ENCODE measurements at regions not wholly inside any gene's neighbourhood (a gene's known extent, or its start where the extent isn't known, plus 50 kb on each side); places are given as distances from the start of the nearest gene placed in this dataset.
"Not testable (repeated sequence)": the region's sequence is repeated elsewhere in the genome, so short reads cannot be mapped to it uniquely, and the experiment has no call there.

DNA sequence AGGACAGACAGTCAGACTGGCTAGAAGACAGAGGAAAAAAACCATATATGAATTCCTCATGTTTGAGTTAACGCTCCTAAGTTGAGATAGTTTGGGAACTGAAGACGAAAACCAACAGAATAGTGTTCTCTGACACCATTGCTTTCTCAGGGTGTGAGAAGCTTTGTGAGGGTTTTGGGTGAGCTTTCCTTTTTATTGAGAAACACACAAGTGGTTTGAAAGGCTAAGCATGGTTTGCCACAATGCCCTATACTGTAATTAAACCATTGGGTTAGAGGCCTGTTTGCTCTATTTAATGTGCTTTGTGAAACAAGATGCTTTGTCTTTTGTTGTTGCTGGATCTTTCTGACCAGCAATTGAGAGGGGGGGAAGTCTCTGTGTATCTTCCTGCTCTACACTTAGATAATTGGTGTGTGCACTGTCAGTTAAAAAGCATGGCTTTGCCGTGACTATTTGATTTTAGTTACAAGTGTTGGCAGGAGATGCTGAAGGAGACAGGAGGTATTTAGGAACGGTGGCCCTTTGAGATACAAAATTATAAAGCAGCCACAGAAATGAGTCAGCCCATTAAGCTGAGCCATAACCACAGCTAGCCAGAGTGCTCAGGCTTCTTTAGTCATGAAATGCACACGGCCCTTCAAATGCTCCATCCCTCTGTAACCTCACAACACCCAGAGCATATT is 273.0 kb upstream of the PREP start:
- H3K4me1 Mint-ChIP-seq (ENCODE audit: low read depth), result no peaks in the 10 kb centered on the region
- H3K27ac Mint-ChIP-seq, result no peak overlapping the region
- no peaks in the 10 kb centered on the region for H3K36me3 Mint-ChIP-seq (ENCODE audit: low read depth)
- DNase-seq, result no peak
- no peak overlapping the region for H3K4me3 Mint-ChIP-seq
- CTCF ChIA-PET, result no interaction called here
- intact Hi-C loops (cut with micrococcal nuclease), result no loop called here
- H3K27me3 Mint-ChIP-seq (ENCODE audit: low read depth), result no peaks in the 10 kb centered on the region
- peaks cover 2% of the 10 kb centered on the region for H3K9me3 Mint-ChIP-seq

DNA sequence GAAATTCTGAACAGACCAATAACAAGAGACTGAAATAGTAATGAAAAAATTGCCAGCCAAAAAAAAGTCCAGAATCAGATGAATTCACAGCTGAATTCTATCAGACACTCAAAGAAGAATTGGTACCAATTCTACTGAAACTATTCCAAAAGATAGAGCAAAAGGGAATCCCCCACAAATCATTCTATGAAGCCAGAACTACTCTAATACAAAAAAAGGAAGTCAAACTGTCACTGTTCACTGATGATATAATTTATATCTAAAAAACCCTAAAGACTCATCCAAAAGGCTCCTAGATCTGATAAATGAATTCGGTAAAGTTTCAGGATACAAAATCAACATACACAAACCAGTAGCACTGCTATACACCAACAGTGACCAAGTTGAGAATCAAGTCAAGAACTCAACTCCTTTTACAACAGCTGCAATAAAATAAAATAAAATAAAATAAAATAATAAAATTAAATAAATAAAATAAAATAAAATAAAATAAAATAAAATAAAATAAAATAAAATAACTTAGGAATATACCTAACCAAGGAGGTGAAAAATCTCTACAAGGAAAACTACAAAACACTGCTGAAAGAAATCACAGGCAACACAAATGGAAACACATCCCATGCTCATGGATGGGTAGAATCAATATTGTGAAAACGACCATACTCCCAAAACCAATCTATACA is 270.1 kb upstream of the PREP start:
- intact Hi-C loops (cut with micrococcal nuclease), result not testable (repeated sequence)

DNA sequence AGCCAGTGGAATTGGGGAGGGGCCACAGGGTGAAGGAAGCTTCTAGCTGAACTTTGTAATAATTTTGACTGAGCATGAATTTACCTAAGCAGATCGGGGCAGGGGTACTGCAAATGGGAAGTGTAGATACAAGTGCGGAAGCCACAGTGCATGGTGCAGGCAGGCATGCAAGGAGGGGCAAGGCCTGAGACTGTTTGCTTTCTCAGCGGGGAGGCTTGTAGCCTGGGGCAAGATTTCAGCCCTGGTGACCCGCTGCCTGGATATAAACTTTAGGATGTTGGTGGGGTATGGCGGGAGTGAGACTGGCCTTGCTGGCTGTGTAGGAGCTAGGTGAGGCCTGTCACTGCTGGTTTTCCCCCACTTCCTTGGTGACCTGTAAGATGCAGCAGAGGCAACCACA is 266.4 kb upstream of the PREP start:
- CTCF ChIA-PET, result no interaction called here
- intact Hi-C loops (cut with micrococcal nuclease), result no loop called here

More for the DNA sequence above, 270.1 kb upstream of the PREP start:
- DNase-seq; H3K4me3 Mint-ChIP-seq; H3K36me3 Mint-ChIP-seq (ENCODE audit: low read depth); H3K27ac Mint-ChIP-seq; H3K4me1 Mint-ChIP-seq (ENCODE audit: low read depth); H3K9me3 Mint-ChIP-seq; H3K27me3 Mint-ChIP-seq (ENCODE audit: low read depth): not testable (repeated sequence)
- CTCF ChIA-PET, result interaction anchor here (0.7 kb wide), 1 partner anchor 205 kb away, joined by 3 read pairs; no protein-coding TSS in a partner anchor

DNA sequence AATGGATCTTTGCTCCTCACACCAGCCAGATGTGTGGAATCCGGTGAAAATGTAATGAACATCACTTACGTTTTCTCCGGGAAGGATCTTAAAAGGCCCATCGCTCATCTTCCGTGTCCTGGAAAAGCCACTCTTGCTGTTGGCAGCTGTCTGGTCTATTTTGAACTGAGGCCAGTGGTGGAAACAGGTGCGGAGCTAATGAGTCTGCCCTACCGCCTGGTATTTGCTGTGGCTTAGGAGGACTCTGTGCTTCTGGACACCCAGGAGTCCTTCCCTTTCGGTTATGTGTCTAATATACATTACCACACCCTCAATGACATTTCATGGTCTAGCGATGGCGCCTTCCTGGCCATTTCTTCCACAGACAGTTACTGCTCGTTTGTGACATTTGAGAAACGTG is 264.2 kb upstream of the PREP start:
- DNase-seq, result no peak
- intact Hi-C loops (cut with micrococcal nuclease), result no loop called here
- peaks cover 1% of the 10 kb centered on the region for H3K9me3 Mint-ChIP-seq
- no peaks in the 10 kb centered on the region for H3K4me1 Mint-ChIP-seq (ENCODE audit: low read depth)
- no peak overlapping the region for H3K4me3 Mint-ChIP-seq
- CTCF ChIA-PET, result no interaction called here
- H3K27me3 Mint-ChIP-seq (ENCODE audit: low read depth), result peaks cover 16% of the 10 kb centered on the region
- no peak overlapping the region for H3K27ac Mint-ChIP-seq
- H3K36me3 Mint-ChIP-seq (ENCODE audit: low read depth), result no peaks in the 10 kb centered on the region

More for the DNA sequence above, 266.4 kb upstream of the PREP start:
- H3K4me3 Mint-ChIP-seq, result no peak overlapping the region
- H3K4me1 Mint-ChIP-seq (ENCODE audit: low read depth), result no peaks in the 10 kb centered on the region
- DNase-seq, result no peak
- H3K9me3 Mint-ChIP-seq, result peaks cover 1% of the 10 kb centered on the region
- no peak overlapping the region for H3K27ac Mint-ChIP-seq
- no peaks in the 10 kb centered on the region for H3K36me3 Mint-ChIP-seq (ENCODE audit: low read depth)
- peaks cover 11% of the 10 kb centered on the region for H3K27me3 Mint-ChIP-seq (ENCODE audit: low read depth)

DNA sequence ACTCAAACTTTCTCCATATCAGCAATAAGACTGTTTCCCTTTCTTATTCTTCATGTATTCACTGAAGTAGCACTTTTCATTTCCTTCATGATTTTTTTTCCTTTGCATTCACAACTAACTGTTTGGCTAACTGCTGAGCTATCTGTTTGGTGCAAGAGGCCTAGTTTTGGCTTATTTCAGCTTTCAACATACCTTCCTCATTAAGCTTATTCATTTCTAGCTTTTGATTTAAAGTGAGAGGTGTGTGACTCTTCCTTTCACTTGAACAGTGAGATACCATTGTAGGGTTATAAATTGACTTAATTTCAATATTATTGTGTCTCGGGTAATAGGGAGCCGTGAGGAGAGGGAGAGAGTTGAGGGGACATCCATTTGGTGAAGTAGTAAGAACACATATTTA is 262.0 kb upstream of the PREP start:
- Mint-ChIP-seq H3K36me3 (ENCODE audit: low read depth) (no peaks in the 10 kb centered on the region), H3K9me3 (no peaks in the 10 kb centered on the region), H3K27me3 (ENCODE audit: low read depth) (peaks cover 21% of the 10 kb centered on the region), H3K4me1 (ENCODE audit: low read depth) (no peaks in the 10 kb centered on the region), H3K27ac (no peak overlapping the region), H3K4me3 (no peak overlapping the region)
- CTCF ChIA-PET, result no interaction called here
- DNase-seq, result no peak
- intact Hi-C loops (cut with micrococcal nuclease), result no loop called here

DNA sequence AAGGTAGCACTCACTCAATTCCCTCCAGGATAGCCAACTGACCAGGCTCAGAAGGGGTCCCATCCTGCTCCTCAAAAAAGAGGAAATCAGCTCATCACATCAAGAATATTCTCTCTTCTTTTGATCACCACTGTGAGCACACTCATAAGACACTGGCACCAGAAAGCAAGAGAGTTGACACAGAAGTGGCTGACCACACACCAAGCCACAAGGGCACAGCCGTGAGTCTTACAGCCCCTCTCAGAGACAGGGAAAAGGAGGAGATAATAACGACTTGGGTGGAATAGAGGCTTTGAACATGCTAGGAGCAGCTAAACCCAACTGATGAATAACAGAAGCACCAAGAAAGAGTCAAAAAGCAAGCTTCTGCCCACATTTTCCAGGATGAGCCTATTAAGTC is 249.1 kb upstream of the PREP start:
- CTCF ChIA-PET, result no interaction called here
- Mint-ChIP-seq H3K36me3 (ENCODE audit: low read depth) (no peaks in the 10 kb centered on the region), H3K27ac (no peak overlapping the region), H3K4me1 (ENCODE audit: low read depth) (peaks cover 48% of the 10 kb centered on the region), H3K27me3 (ENCODE audit: low read depth) (peaks cover 12% of the 10 kb centered on the region), H3K9me3 (no peaks in the 10 kb centered on the region), H3K4me3 (no peak overlapping the region)
- no peak for DNase-seq
- intact Hi-C loops (cut with micrococcal nuclease), result no loop called here

DNA sequence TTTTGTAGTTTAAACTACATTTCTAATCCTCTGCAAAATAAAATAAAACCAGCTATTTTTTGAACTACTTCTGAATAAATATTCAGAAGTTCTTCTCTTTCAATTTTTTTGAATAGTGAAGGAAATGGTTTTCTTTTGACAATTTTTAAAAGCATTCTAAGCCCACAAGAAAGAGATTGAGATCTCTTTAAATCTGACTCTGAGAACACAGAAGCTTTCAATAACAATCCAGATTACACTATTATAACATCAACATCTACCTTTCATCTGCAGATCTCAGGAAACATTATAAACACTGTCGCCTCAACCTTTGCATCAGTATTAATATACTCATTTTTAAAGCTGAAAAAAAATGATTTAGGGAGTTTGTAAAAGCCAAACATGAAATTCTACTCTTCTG is 247.5 kb upstream of the PREP start:
- H3K27ac Mint-ChIP-seq, result no peak overlapping the region
- H3K9me3 Mint-ChIP-seq, result no peaks in the 10 kb centered on the region
- H3K4me3 Mint-ChIP-seq, result no peak overlapping the region
- CTCF ChIA-PET, result interaction anchor here (0.6 kb wide), 1 partner anchor 201 kb away, joined by 3 read pairs; no protein-coding TSS in a partner anchor
- H3K27me3 Mint-ChIP-seq (ENCODE audit: low read depth), result peaks cover 13% of the 10 kb centered on the region
- no peak for DNase-seq
- H3K4me1 Mint-ChIP-seq (ENCODE audit: low read depth), result peaks cover 60% of the 10 kb centered on the region
- H3K36me3 Mint-ChIP-seq (ENCODE audit: low read depth), result no peaks in the 10 kb centered on the region
- intact Hi-C loops (cut with micrococcal nuclease), result no loop called here

DNA sequence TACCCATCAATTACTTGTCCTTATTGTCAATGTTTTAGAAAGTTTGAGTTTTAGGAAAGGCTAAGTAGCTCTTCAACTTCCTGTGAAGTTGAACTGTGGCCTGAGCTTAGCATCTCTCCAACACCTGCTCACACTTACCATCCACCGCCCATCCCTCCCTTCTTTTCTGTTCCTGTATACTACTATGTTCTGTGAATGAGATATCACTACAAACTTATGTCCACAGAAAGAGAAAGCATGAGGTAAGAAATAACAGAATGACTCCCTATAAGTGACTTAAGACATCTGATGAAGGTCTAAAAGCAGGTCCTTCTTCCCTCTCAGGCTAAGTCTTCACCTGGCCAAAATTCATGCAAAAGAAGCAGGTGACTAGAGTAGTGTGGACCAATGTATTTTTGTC is 246.3 kb upstream of the PREP start:
- CTCF ChIA-PET, result no interaction called here
- intact Hi-C loops (cut with micrococcal nuclease), result loop anchor here (5.0 to 10.0 kb wide), 3 partner anchors 163 to 576 kb away; no protein-coding TSS in a partner anchor
- peaks cover 16% of the 10 kb centered on the region for H3K27me3 Mint-ChIP-seq (ENCODE audit: low read depth)

DNA sequence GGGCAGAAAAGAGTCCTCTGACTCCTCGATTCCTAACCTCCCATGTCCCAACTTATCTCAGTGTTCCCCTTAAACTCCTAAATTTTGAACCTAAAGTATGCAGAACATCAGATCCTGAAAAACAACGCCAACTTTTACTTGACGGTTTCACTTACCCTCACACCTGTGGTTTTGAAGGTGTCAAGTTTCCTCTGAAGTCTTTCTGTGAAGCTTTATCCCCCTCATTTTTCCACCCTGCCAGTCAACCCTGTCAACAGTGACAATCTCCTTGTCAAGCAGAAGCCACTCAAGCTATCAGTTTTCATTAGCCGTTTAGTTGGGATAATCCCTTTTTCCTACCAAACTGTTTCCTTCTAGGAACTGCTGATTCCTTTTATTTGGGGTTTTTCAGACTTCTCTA is 245.4 kb upstream of the PREP start:
- peaks cover 59% of the 10 kb centered on the region for H3K4me1 Mint-ChIP-seq (ENCODE audit: low read depth)

More for the DNA sequence above, 246.3 kb upstream of the PREP start:
- Mint-ChIP-seq H3K36me3 (ENCODE audit: low read depth) (no peaks in the 10 kb centered on the region), H3K4me3 (no peak overlapping the region), H3K27ac (no peak overlapping the region), H3K4me1 (ENCODE audit: low read depth) (peaks cover 62% of the 10 kb centered on the region), H3K9me3 (no peaks in the 10 kb centered on the region)
- DNase-seq, result no peak

DNA sequence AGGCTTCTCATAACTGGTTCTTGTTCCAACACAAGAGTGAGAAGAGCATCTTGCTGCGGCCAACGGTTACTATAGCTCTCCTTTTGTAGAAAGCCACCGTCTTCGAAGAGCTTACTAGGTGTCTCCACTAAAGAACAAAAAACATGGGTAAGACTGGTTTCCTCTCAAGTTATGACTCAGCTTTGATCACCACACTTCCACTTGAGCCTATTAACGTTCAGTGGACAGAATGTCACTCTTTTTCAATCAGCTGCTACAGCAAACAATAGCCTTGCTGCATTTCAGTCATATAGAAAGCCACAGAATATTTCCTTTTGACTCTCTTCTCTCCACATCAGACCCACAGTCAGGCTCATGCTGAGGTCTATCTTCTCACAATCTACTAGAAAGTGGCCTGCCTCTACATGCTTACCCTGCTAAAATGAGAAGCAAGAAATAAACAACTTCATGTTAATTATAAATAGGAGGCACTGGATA is 243.5 kb upstream of the PREP start:
- Mint-ChIP-seq H3K27ac (no peak overlapping the region), H3K9me3 (no peaks in the 10 kb centered on the region), H3K4me1 (ENCODE audit: low read depth) (peaks cover 46% of the 10 kb centered on the region), H3K36me3 (ENCODE audit: low read depth) (no peaks in the 10 kb centered on the region), H3K27me3 (ENCODE audit: low read depth) (peaks cover 20% of the 10 kb centered on the region), H3K4me3 (no peak overlapping the region)
- DNase-seq, result peak; percentile 35
- intact Hi-C loops (cut with micrococcal nuclease), result loop anchor here (1.0 to 10.0 kb wide), 8 partner anchors 136 to 578 kb away; no protein-coding TSS in a partner anchor
- CTCF ChIA-PET, result no interaction called here

More for the DNA sequence above, 245.4 kb upstream of the PREP start:
- intact Hi-C loops (cut with micrococcal nuclease), result loop anchor here (5.0 to 10.0 kb wide), 3 partner anchors 164 to 577 kb away; no protein-coding TSS in a partner anchor
- CTCF ChIA-PET, result no interaction called here
- H3K9me3 Mint-ChIP-seq, result no peaks in the 10 kb centered on the region
- H3K4me3 Mint-ChIP-seq, result no peak overlapping the region
- no peaks in the 10 kb centered on the region for H3K36me3 Mint-ChIP-seq (ENCODE audit: low read depth)
- peaks cover 17% of the 10 kb centered on the region for H3K27me3 Mint-ChIP-seq (ENCODE audit: low read depth)
- DNase-seq, result peak; percentile 24
- no peak overlapping the region for H3K27ac Mint-ChIP-seq

DNA sequence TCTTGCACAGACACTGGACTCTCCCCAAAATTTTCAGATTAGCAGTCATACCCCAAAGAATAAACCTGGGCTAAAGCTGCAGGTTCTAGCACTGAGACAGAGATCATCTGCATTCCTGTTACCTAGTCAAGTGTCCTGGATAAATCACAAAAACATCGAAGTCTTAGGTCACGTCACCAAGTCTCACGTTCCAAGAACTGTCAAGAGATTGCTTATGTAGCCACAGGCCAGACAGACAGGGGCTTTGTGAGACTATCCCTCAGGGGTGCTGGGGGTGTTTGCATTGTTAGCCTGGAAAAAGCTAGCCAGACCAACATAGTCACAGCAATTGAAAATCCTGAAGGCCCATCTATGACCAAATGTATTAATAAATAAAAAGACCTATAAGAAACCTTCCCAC is 243.1 kb upstream of the PREP start:
- no peak for DNase-seq
- Mint-ChIP-seq H3K9me3 (no peaks in the 10 kb centered on the region), H3K27me3 (ENCODE audit: low read depth) (peaks cover 20% of the 10 kb centered on the region), H3K4me1 (ENCODE audit: low read depth) (peaks cover 43% of the 10 kb centered on the region), H3K4me3 (no peak overlapping the region), H3K27ac (no peak overlapping the region), H3K36me3 (ENCODE audit: low read depth) (no peaks in the 10 kb centered on the region)
- intact Hi-C loops (cut with micrococcal nuclease), result loop anchor here (1.0 to 10.0 kb wide), 8 partner anchors 136 to 579 kb away; no protein-coding TSS in a partner anchor
- CTCF ChIA-PET, result no interaction called here

DNA sequence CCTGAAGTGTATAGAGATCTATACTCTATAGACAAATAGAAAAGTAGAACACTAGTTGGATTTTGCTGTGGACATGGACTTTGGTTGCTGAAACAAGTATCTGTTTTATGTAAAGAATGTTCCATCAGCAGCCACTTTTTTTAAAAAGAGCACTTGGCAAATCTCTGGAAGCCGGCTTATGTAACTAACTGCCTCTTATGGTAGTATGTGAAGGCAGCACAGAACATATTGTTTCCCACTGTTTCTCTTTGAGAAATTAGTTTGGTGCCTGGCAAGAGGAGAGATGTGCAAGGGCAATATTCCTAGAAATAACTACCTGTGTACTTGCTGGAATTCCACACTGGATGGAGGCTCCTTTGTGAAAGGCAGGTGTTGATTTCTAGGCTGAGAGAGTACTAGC is 242.3 kb upstream of the PREP start:
- Mint-ChIP-seq H3K36me3 (ENCODE audit: low read depth) (no peaks in the 10 kb centered on the region), H3K9me3 (no peaks in the 10 kb centered on the region), H3K27ac (no peak overlapping the region), H3K4me3 (no peak overlapping the region), H3K27me3 (ENCODE audit: low read depth) (peaks cover 20% of the 10 kb centered on the region), H3K4me1 (ENCODE audit: low read depth) (peaks cover 38% of the 10 kb centered on the region)
- DNase-seq, result no peak
- CTCF ChIA-PET, result no interaction called here
- intact Hi-C loops (cut with micrococcal nuclease), result loop anchor here (5.0 to 10.0 kb wide), 3 partner anchors 167 to 580 kb away; no protein-coding TSS in a partner anchor

DNA sequence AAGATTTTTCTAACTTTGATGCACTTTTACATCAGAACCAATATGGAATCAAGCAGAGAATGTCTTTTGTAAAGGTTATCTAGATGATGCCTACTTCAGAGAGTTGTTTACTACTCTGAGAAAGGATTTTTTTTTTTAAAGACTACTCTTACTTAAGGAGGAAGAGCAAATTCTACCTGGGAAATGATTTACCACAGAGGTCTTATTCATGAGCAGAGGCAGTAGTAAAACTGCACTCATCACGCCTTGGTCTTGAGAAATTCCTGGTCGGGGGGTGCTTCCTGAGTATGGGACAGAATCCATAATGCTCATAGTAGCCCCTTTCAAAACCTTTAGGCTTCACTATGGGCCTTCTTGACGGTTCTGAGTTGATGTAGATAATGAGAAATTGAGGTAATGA is 241.8 kb upstream of the PREP start:
- peaks cover 37% of the 10 kb centered on the region for H3K4me1 Mint-ChIP-seq (ENCODE audit: low read depth)
- H3K9me3 Mint-ChIP-seq, result no peaks in the 10 kb centered on the region
- no peak overlapping the region for H3K4me3 Mint-ChIP-seq
- DNase-seq, result no peak
- peaks cover 20% of the 10 kb centered on the region for H3K27me3 Mint-ChIP-seq (ENCODE audit: low read depth)
- CTCF ChIA-PET, result no interaction called here
- intact Hi-C loops (cut with micrococcal nuclease), result loop anchor here (5.0 to 10.0 kb wide), 3 partner anchors 168 to 580 kb away; no protein-coding TSS in a partner anchor
- H3K27ac Mint-ChIP-seq, result no peak overlapping the region
- H3K36me3 Mint-ChIP-seq (ENCODE audit: low read depth), result no peaks in the 10 kb centered on the region

Data from activated naive CD4-positive, alpha-beta T cell treated with anti-CD3 and anti-CD28 coated beads for 36 hours (primary cell).